ENCODE measurements at regions not wholly inside any gene's neighbourhood (a gene's known extent, or its start where the extent isn't known, plus 50 kb on each side); places are given as distances from the start of the nearest gene placed in this dataset.

DNA sequence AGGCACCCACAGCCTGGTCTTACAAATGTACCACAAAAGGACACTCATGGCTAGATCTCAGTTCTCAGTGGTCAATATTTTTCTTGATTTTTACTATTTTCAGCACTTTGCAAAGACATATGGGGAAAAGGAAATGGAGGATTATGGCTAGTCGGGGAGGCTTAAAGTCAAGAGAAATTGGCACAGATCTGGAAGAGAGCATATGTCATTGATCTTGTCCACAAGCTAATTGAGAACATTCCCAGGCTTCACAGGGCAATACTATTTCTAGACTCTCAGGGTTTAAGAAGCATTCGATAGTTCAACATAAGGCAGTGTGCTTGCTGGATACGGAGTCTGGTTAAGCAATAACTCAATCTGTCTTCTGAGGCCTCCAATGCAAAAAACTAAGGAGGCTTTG, 285.8 kb downstream of the ZNF608 start (continued):
- TF ChIP-seq SUZ12 (IDR thresholded peaks at IDR 0.05; ENCODE audit: low read length) = no peak
- no peak for TF ChIP-seq BRCA1 (IDR thresholded peaks at IDR 0.05; ENCODE audit: low read depth, low read length)
- no peak for TF ChIP-seq KDM4A (IDR thresholded peaks at IDR 0.05; ENCODE audit: low read depth, low read length, severe bottlenecking)
- TF ChIP-seq SAP30 (IDR thresholded peaks at IDR 0.05; ENCODE audit: insufficient read depth, insufficient replicate concordance, low read length) = no peak

Measured in H1 (cell line).